SK-N-SH treated with all-trans-retinoic acid at 6 μM for 48 hours (cell line): ENCODE measurements at regions not wholly inside any gene's neighbourhood (a gene's known extent, or its start where the extent isn't known, plus 50 kb on each side); places are given as distances from the start of the nearest gene placed in this dataset.

Source experiments
- ATAC-seq: fragments of 200-7000 bp; cut with Tn5 transposase; 3 replicates; pipeline ENCODE4 v1.9.1; 2020; ENCODE audit warnings: mild to moderate bottlenecking, moderate library complexity
- BACH2 ChIP-seq: fragments of 250-450 bp; sonication (Bioruptor Pico); IDR thresholded peaks from 2 replicates; pipeline ENCODE4 v1.9.0; 2021; ENCODE audit warnings: mild to moderate bottlenecking, borderline replicate concordance
- CREB5 ChIP-seq: fragments of 250-450 bp; sonication (Bioruptor Pico); IDR thresholded peaks from 2 replicates; pipeline ENCODE4 v1.5.1; 2020; ENCODE audit warnings: low read depth, mild to moderate bottlenecking, moderate library complexity
- CSDC2 ChIP-seq: fragments of 250-450 bp; sonication (Bioruptor Pico); IDR thresholded peaks from 2 replicates; pipeline ENCODE4 v1.5.0; 2020; ENCODE audit warnings: mild to moderate bottlenecking, moderate library complexity
- CSRNP3 ChIP-seq: fragments of 250-450 bp; sonication (Bioruptor Pico); IDR thresholded peaks from 2 replicates; pipeline ENCODE4 v1.5.1; 2021; ENCODE audit warnings: mild to moderate bottlenecking, moderate library complexity
- ESRRG ChIP-seq: fragments of 250-450 bp; sonication (Bioruptor Pico); IDR thresholded peaks from 2 replicates; pipeline ENCODE4 v1.6.1; 2021; ENCODE audit warnings: mild to moderate bottlenecking
- GLIS3 ChIP-seq: fragments of 250-450 bp; sonication (Bioruptor Pico); IDR thresholded peaks from 2 replicates; pipeline ENCODE4 v1.5.0; 2020; ENCODE audit warnings: mild to moderate bottlenecking, moderate library complexity
- ISL1 ChIP-seq: fragments of 250-450 bp; sonication (Bioruptor Pico); IDR thresholded peaks from 2 replicates; pipeline ENCODE4 v2.1.2; 2022; ENCODE audit warnings: mild to moderate bottlenecking, moderate library complexity
- OSR1 ChIP-seq: fragments of 250-450 bp; sonication (Bioruptor Pico); IDR thresholded peaks from 2 replicates; pipeline ENCODE4 v1.8.0; 2022; ENCODE audit warnings: moderate library complexity, mild to moderate bottlenecking, inconsistent platforms
- PATZ1 ChIP-seq: fragments of 250-450 bp; sonication (Bioruptor Pico); IDR thresholded peaks from 2 replicates; pipeline ENCODE4 v1.8.0; 2020; ENCODE audit warnings: mild to moderate bottlenecking, moderate library complexity, borderline replicate concordance
- POU6F1 ChIP-seq: fragments of 250-450 bp; sonication (Bioruptor Pico); IDR thresholded peaks from 2 replicates; pipeline ENCODE4 v1.8.0; 2021; ENCODE audit warnings: low read depth, mild to moderate bottlenecking, moderate library complexity, borderline replicate concordance
- RARB ChIP-seq: fragments of 250-450 bp; sonication (Bioruptor Pico); IDR thresholded peaks from 2 replicates; pipeline ENCODE4 v1.8.0; 2021; ENCODE audit warnings: mild to moderate bottlenecking, moderate library complexity
- TOX ChIP-seq: fragments of 250-450 bp; sonication (Bioruptor Pico); IDR thresholded peaks from 2 replicates; pipeline ENCODE4 v1.8.0; 2021; ENCODE audit warnings: mild to moderate bottlenecking, moderate library complexity, borderline replicate concordance
- TSHZ2 ChIP-seq: fragments of 250-450 bp; sonication (Bioruptor Pico); IDR thresholded peaks from 2 replicates; pipeline ENCODE4 v1.5.0; 2020; ENCODE audit warnings: mild to moderate bottlenecking, moderate library complexity
- ZC3H10 ChIP-seq: fragments of 250-450 bp; sonication (Bioruptor Pico); IDR thresholded peaks from 2 replicates; pipeline ENCODE4 v1.5.1; 2021; ENCODE audit warnings: mild to moderate bottlenecking, moderate library complexity
- ZFP3 ChIP-seq: fragments of 250-450 bp; sonication (Bioruptor Pico); IDR thresholded peaks from 2 replicates; pipeline ENCODE4 v1.5.0; 2020; ENCODE audit warnings: mild to moderate bottlenecking, moderate library complexity
- ZNF565 ChIP-seq: fragments of 450-650 bp; formaldehyde crosslinking; conservative IDR thresholded peaks from 2 replicates; pipeline ENCODE4 v1.5.0; 2020; ENCODE audit warnings: low read depth, mild to moderate bottlenecking, moderate library complexity
- ZNF70 ChIP-seq: fragments of 450-650 bp; formaldehyde crosslinking; IDR thresholded peaks from 2 replicates; pipeline ENCODE4 v1.5.0; 2020; ENCODE audit warnings: mild to moderate bottlenecking, moderate library complexity
- ZNF8 ChIP-seq: fragments of 450-650 bp; formaldehyde crosslinking; IDR thresholded peaks from 2 replicates; pipeline ENCODE4 v1.5.0; 2020; ENCODE audit warnings: mild to moderate bottlenecking, moderate library complexity

- no peak for TF ChIP-seq CREB5
- TF ChIP-seq, all 23 proteins: peak for 0
Observed at GRCh38 chr10:15451137-15452094, 80.3 kb upstream of the FAM171A1 start (continued).

- TF ChIP-seq GLIS3 (CRISPR knock-in tag) (no peak), TSHZ2 (no peak), ZFP3 (no peak), CSRNP3 (CRISPR knock-in tag) (no peak), TOX (CRISPR knock-in tag) (no peak)
- no peak for ATAC-seq
Observed at GRCh38 chr10:15448598-15448997, 77.5 kb upstream of the FAM171A1 start.

GRCh38 chr10:15445006-15445390 is 73.9 kb upstream of the FAM171A1 start:
- ATAC-seq: no peak
- TF ChIP-seq ZC3H10 (CRISPR knock-in tag): no peak
- TF ChIP-seq ISL1: no peak
- TF ChIP-seq ESRRG (CRISPR knock-in tag): no peak
- TF ChIP-seq BACH2: no peak
- TF ChIP-seq RARB (CRISPR knock-in tag): no peak
- TF ChIP-seq ZNF565 (CRISPR knock-in tag): no peak
- TF ChIP-seq PATZ1 (CRISPR knock-in tag): no peak
- TF ChIP-seq OSR1: no peak
- TF ChIP-seq ZNF8 (CRISPR knock-in tag): no peak
- TF ChIP-seq CREB5: no peak
- TF ChIP-seq ZFP3: no peak
- TF ChIP-seq ZNF70 (CRISPR knock-in tag): no peak
- no peak for TF ChIP-seq CSRNP3 (CRISPR knock-in tag)
- no peak for TF ChIP-seq TSHZ2
- no peak for TF ChIP-seq GLIS3 (CRISPR knock-in tag)
- no peak for TF ChIP-seq POU6F1 (CRISPR knock-in tag)
- TF ChIP-seq TOX (CRISPR knock-in tag): no peak
- TF ChIP-seq CSDC2: no peak
